ENCODE measurements at regions not wholly inside any gene's neighbourhood (a gene's known extent, or its start where the extent isn't known, plus 50 kb on each side); places are given as distances from the start of the nearest gene placed in this dataset.
"Not testable (repeated sequence)": the region's sequence is repeated elsewhere in the genome, so short reads cannot be mapped to it uniquely, and the experiment has no call there.

DNA sequence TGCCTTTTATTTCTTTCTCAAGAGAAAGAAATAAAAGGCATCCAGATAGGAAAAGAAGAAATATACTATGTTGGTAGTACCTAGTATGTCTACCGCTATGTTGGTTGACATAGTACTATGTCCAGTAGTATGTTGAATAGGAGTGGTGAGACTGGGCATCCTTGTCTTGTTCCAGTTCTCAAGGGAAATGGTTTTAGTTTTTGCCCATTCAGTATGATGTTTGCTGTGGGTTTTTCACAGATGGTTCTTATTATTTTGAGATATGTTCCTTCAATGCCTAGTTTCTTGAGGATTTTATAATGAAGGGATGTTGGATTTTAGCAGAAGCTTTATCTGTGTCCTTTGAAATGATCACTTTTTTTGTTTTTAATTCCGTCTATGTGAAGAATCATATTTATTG, 53.0 kb upstream of the CSNK1A1L start:
- H3K4me3 Mint-ChIP-seq, result no peak overlapping the region
- H3K9me3 ChIP-seq (ENCODE audit: control insufficient read depth, low read length, poor library complexity, severe bottlenecking), result no peaks in the 10 kb centered on the region
- H3K36me3 Mint-ChIP-seq (ENCODE audit: low read depth), result no peaks in the 10 kb centered on the region
- ATAC-seq (no peak), DNase-seq (no peak)
- no peak overlapping the region for H3K27ac Mint-ChIP-seq
- H3K27me3 Mint-ChIP-seq, result no peaks in the 10 kb centered on the region
- no peaks in the 10 kb centered on the region for H3K4me1 Mint-ChIP-seq

GRCh38 chr13:37155613-37156097, 50.2 kb upstream of the CSNK1A1L start:
- not testable (repeated sequence) for DNase-seq, H3K4me1 Mint-ChIP-seq, ATAC-seq

More at GRCh38 chr13:37155613-37156097, 50.2 kb upstream of the CSNK1A1L start:
- H3K27me3 Mint-ChIP-seq; H3K9me3 ChIP-seq (ENCODE audit: control insufficient read depth, low read length, poor library complexity, severe bottlenecking); H3K27ac Mint-ChIP-seq; H3K36me3 Mint-ChIP-seq (ENCODE audit: low read depth); H3K4me3 Mint-ChIP-seq: not testable (repeated sequence)

All from T-helper 17 cell (primary cell).